H9 (cell line): ENCODE measurements at regions not wholly inside any gene's neighbourhood (a gene's known extent, or its start where the extent isn't known, plus 50 kb on each side); places are given as distances from the start of the nearest gene placed in this dataset.

ENCODE experiments used
- DNase-seq: peaks from one replicate; pipeline ENCODE4 v3.0.0-alpha.2; 2017
- H2AFZ ChIP-seq: one replicate; pipeline ENCODE4 v1.6.1; 2013; ENCODE audit warnings: mild to moderate bottlenecking, low read length, control low read depth, moderate library complexity
- H2AK5ac ChIP-seq: 2 replicates; pipeline ENCODE4 v1.6.1; 2013; ENCODE audit warnings: low read length, control low read depth, mixed read lengths; ENCODE audit not compliant: insufficient read length
- H2BK120ac ChIP-seq: one replicate; pipeline ENCODE4 v1.6.1; 2013; ENCODE audit warnings: low read depth, mild to moderate bottlenecking, low read length, control low read depth, inconsistent platforms; ENCODE audit not compliant: poor library complexity, severe bottlenecking
- H2BK12ac ChIP-seq: 2 replicates; pipeline ENCODE4 v1.6.1; 2013; ENCODE audit warnings: low read length, control low read depth, mixed read lengths, low read depth; ENCODE audit not compliant: insufficient read length
- H2BK15ac ChIP-seq: 2 replicates; pipeline ENCODE4 v1.6.1; 2013; ENCODE audit warnings: low read depth, low read length, control low read depth
- H2BK20ac ChIP-seq: one replicate; pipeline ENCODE4 v1.6.1; 2013; ENCODE audit warnings: low read depth, mild to moderate bottlenecking, low read length, control low read depth, inconsistent platforms; ENCODE audit not compliant: poor library complexity, severe bottlenecking
- H2BK5ac ChIP-seq: 2 replicates; pipeline ENCODE4 v1.6.1; 2013; ENCODE audit warnings: low read length, control low read depth, mixed read lengths; ENCODE audit not compliant: insufficient read length
- H3K14ac ChIP-seq: 2 replicates; pipeline ENCODE4 v1.6.1; 2013; ENCODE audit warnings: low read length, control low read depth; ENCODE audit not compliant: insufficient read depth
- H3K18ac ChIP-seq: 2 replicates; pipeline ENCODE4 v1.6.1; 2013; ENCODE audit warnings: low read depth, mild to moderate bottlenecking, mixed read lengths, low read length, control low read depth; ENCODE audit not compliant: insufficient read length
- H3K23ac ChIP-seq: 2 replicates; pipeline ENCODE4 v1.6.1; 2013; ENCODE audit warnings: low read length, control low read depth, mixed read lengths, low read depth; ENCODE audit not compliant: insufficient read length
- H3K23me2 ChIP-seq: 2 replicates; pipeline ENCODE4 v1.6.1; 2013; ENCODE audit warnings: low read depth, mild to moderate bottlenecking, mixed read lengths, low read length, control low read depth; ENCODE audit not compliant: insufficient read length, poor library complexity, severe bottlenecking
- H3K27ac ChIP-seq: 2 replicates; pipeline ENCODE4 v1.5.1; 2013; ENCODE audit warnings: low read length, control low read depth, mixed read lengths, low read depth; ENCODE audit not compliant: insufficient read length
- H3K27me3 ChIP-seq: 2 replicates; pipeline ENCODE4 v1.6.1; 2013; ENCODE audit warnings: low read length, control low read depth, inconsistent platforms; ENCODE audit not compliant: insufficient read depth
- H3K4ac ChIP-seq: 2 replicates; pipeline ENCODE4 v1.6.1; 2013; ENCODE audit warnings: low read depth, mild to moderate bottlenecking, control low read depth, inconsistent platforms, low read length, moderate library complexity
- H3K4me1 ChIP-seq: 2 replicates; pipeline ENCODE4 v1.6.1; 2013; ENCODE audit warnings: low read length, control low read depth, inconsistent platforms; ENCODE audit not compliant: insufficient read depth
- H3K4me2 ChIP-seq: 2 replicates; pipeline ENCODE4 v1.6.1; 2013; ENCODE audit warnings: low read length, control low read depth, mixed read lengths; ENCODE audit not compliant: insufficient read length, insufficient read depth
- H3K56ac ChIP-seq: 2 replicates; pipeline ENCODE4 v1.6.1; 2013; ENCODE audit warnings: low read depth, mild to moderate bottlenecking, mixed read lengths, low read length, control low read depth; ENCODE audit not compliant: insufficient read length
- H3K79me1 ChIP-seq: 2 replicates; pipeline ENCODE4 v1.6.1; 2013; ENCODE audit warnings: low read depth, mild to moderate bottlenecking, moderate library complexity, low read length, control low read depth, inconsistent platforms; ENCODE audit not compliant: insufficient read depth, poor library complexity, severe bottlenecking
- H3K79me2 ChIP-seq: 2 replicates; pipeline ENCODE4 v1.6.1; 2013; ENCODE audit warnings: low read length, control low read depth, inconsistent platforms; ENCODE audit not compliant: insufficient read depth
- H3K9ac ChIP-seq: 2 replicates; pipeline ENCODE4 v1.6.1; 2013; ENCODE audit warnings: low read length, control low read depth, mixed read lengths; ENCODE audit not compliant: insufficient read length; ENCODE audit errors: extremely low read depth
- H3K9me3 ChIP-seq: one replicate; pipeline ENCODE4 v1.6.1; 2013; ENCODE audit warnings: low read depth, low read length, inconsistent platforms; ENCODE audit not compliant: control insufficient read depth
- H3T11ph ChIP-seq: one replicate; pipeline ENCODE4 v1.6.1; 2013; ENCODE audit warnings: mild to moderate bottlenecking, low read length, control low read depth, inconsistent platforms
- H4K20me1 ChIP-seq: one replicate; pipeline ENCODE4 v1.6.1; 2013; ENCODE audit not compliant: control insufficient read depth, insufficient read length, insufficient read depth
- H4K5ac ChIP-seq: 2 replicates; pipeline ENCODE4 v1.6.1; 2013; ENCODE audit warnings: low read depth, mild to moderate bottlenecking, mixed read lengths, low read length, control low read depth; ENCODE audit not compliant: insufficient read length
- H4K8ac ChIP-seq: replicated peaks from 2 replicates; pipeline ENCODE4 v1.6.1; 2013; ENCODE audit warnings: low read length, control low read depth, mixed read lengths, low read depth; ENCODE audit not compliant: insufficient read length
- H4K91ac ChIP-seq: 2 replicates; pipeline ENCODE4 v1.6.1; 2013; ENCODE audit warnings: low read depth, mild to moderate bottlenecking, moderate library complexity, mixed read lengths, low read length, control low read depth; ENCODE audit not compliant: insufficient read length
- H3K27ac Mint-ChIP-seq, 3 experiments: 2 replicates in 2 of 3; 3 replicates in 1 of 3; pipeline ENCODE4 v1.8.0; 2020 to 2021; ENCODE audit warnings: mixed read lengths in 3 of 3, mild to moderate bottlenecking in 1 of 3, moderate library complexity in 1 of 3
- H3K27me3 Mint-ChIP-seq: 2 replicates; pipeline ENCODE4 v1.8.0; 2021; ENCODE audit warnings: low read depth, mild to moderate bottlenecking, moderate library complexity, mixed read lengths
- H3K36me3 Mint-ChIP-seq, 3 experiments: 2 replicates in 2 of 3; 3 replicates in 1 of 3; pipeline ENCODE4 v1.8.0; 2020 to 2021; ENCODE audit warnings: low read depth in 3 of 3, mixed read lengths in 3 of 3; ENCODE audit not compliant: insufficient read depth in 1 of 3
- H3K4me1 Mint-ChIP-seq, 2 experiments: 2 replicates each; pipeline ENCODE4 v1.8.0; 2020; ENCODE audit warnings: mixed read lengths in 2 of 2
- H3K4me3 Mint-ChIP-seq, 2 experiments: 2 replicates in 1 of 2; 3 replicates in 1 of 2; pipeline ENCODE4 v1.8.0; 2020 to 2021; ENCODE audit warnings: mild to moderate bottlenecking in 2 of 2, mixed read lengths in 2 of 2, moderate library complexity in 1 of 2
- H3K9me3 Mint-ChIP-seq, 2 experiments: 2 replicates in 1 of 2; 3 replicates in 1 of 2; pipeline ENCODE4 v1.8.0; 2020; ENCODE audit warnings: mild to moderate bottlenecking in 2 of 2, mixed read lengths in 2 of 2, moderate library complexity in 1 of 2
- WGBS: extraction: QIAGEN DNeasy Blood & Tissue Kit; methylation state at CpG from one replicate; pipeline ENCODE4 v1.1.7; 2013; ENCODE audit warnings: missing lambda C conversion rate, low lambda C conversion rate, mixed read lengths; ENCODE audit not compliant: insufficient read length; ENCODE audit errors: extremely low coverage; 5-methylcytosine and 5-hydroxymethylcytosine counted together
- TF ChIP-seq, protein P1 (sequence below): fragments of 200-600 bp; sonication (generic); conservative IDR thresholded peaks from 3 replicates; pipeline ENCODE4 v1.8.0; 2021; ENCODE audit warnings: antibody characterized with exemption, mild to moderate bottlenecking

DNA sequence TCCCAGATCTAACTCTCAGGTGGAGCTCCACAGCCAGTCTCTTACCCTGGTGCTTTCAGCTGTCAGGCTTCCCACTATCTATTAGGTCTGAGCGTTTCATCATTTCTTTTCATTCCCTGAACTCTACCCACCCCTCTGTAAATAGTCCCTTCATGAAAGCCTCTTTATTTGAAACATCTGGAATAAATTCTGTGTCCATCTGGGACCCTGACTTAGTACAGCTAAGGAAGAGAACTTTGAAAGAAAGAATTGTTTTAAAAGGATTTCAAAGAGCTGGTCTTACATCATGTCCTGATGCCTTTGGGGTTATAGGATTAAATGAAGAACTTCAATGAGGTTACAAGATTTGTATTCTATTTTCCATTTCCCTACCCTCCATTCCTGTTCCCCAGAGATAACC, 388.5 kb upstream of the CA10 start:
- no peak overlapping the region for H3K27ac Mint-ChIP-seq
- H2BK12ac ChIP-seq: no peak overlapping the region
- WGBS: no CpG with 5 or more reads among the region's 1 CpG
- peaks cover 7 to 8% of the 10 kb centered on the region in 2 experiments for H3K4me1 Mint-ChIP-seq
- peaks cover 0 to 7% of the 10 kb centered on the region in 2 experiments; a peak in 2 of 5 replicates for H3K9me3 Mint-ChIP-seq
- no peaks in the 10 kb centered on the region for H3K23me2 ChIP-seq
- no peak overlapping the region for H3K4ac ChIP-seq
- H3K27me3 Mint-ChIP-seq: no peaks in the 10 kb centered on the region
- no peak overlapping the region for H2AFZ ChIP-seq
- H3K4me1 ChIP-seq: peaks cover 3% of the 10 kb centered on the region; the same call in 1 of the 2 replicates
- H3K4me3 Mint-ChIP-seq: no peak overlapping the region
- no peak overlapping the region for H2BK15ac ChIP-seq
- no peak overlapping the region for H3K23ac ChIP-seq
- H4K5ac ChIP-seq: no peak overlapping the region
- H3K14ac ChIP-seq: no peak overlapping the region
- no peaks in the 10 kb centered on the region for H3K79me2 ChIP-seq
- H2BK5ac ChIP-seq: no peak overlapping the region
- H4K8ac ChIP-seq: no peak overlapping the region
- H2BK120ac ChIP-seq: no peak overlapping the region
- H3K27me3 ChIP-seq: no peaks in the 10 kb centered on the region
- TF ChIP-seq, protein P1, sequence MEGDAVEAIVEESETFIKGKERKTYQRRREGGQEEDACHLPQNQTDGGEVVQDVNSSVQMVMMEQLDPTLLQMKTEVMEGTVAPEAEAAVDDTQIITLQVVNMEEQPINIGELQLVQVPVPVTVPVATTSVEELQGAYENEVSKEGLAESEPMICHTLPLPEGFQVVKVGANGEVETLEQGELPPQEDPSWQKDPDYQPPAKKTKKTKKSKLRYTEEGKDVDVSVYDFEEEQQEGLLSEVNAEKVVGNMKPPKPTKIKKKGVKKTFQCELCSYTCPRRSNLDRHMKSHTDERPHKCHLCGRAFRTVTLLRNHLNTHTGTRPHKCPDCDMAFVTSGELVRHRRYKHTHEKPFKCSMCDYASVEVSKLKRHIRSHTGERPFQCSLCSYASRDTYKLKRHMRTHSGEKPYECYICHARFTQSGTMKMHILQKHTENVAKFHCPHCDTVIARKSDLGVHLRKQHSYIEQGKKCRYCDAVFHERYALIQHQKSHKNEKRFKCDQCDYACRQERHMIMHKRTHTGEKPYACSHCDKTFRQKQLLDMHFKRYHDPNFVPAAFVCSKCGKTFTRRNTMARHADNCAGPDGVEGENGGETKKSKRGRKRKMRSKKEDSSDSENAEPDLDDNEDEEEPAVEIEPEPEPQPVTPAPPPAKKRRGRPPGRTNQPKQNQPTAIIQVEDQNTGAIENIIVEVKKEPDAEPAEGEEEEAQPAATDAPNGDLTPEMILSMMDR: no peak
- no peak overlapping the region for H3T11ph ChIP-seq
- H3K9ac ChIP-seq: no peak overlapping the region
- no peak overlapping the region for H3K18ac ChIP-seq
- H3K56ac ChIP-seq: no peak overlapping the region
- no peaks in the 10 kb centered on the region for H3K79me1 ChIP-seq
- no peak overlapping the region for H4K91ac ChIP-seq
- H3K4me2 ChIP-seq: no peak overlapping the region
- H2AK5ac ChIP-seq: no peak overlapping the region
- H4K20me1 ChIP-seq: no peaks in the 10 kb centered on the region
- no peaks in the 10 kb centered on the region for H3K9me3 ChIP-seq
- no peak overlapping the region for H3K27ac ChIP-seq
- no peaks in the 10 kb centered on the region for H3K36me3 Mint-ChIP-seq
- no peak for DNase-seq
- H2BK20ac ChIP-seq: no peak overlapping the region
